ENCODE measurements at regions not wholly inside any gene's neighbourhood (a gene's known extent, or its start where the extent isn't known, plus 50 kb on each side); places are given as distances from the start of the nearest gene placed in this dataset.

- Mint-ChIP-seq H3K36me3 (ENCODE audit: low read depth) (no peaks in the 10 kb centered on the region), H3K9me3 (peaks cover 7% of the 10 kb centered on the region), H3K4me3 (no peak overlapping the region), H3K4me1 (peaks cover 11% of the 10 kb centered on the region), H3K27me3 (ENCODE audit: low read depth, poor library complexity) (peaks cover 7% of the 10 kb centered on the region), H3K27ac (no peak overlapping the region)
- no peak for TF ChIP-seq CTCF (IDR thresholded peaks at IDR 0.05)
- DNase-seq = no peak
Observed at GRCh38 chr10:83289948-83290347, 849.4 kb upstream of the GHITM start.

- DNase-seq = no peak
- no peaks in the 10 kb centered on the region for H3K4me1 Mint-ChIP-seq
- H3K27ac Mint-ChIP-seq = no peak overlapping the region
- no peak overlapping the region for H3K4me3 Mint-ChIP-seq
- TF ChIP-seq CTCF (IDR thresholded peaks at IDR 0.05) = no peak
- H3K27me3 Mint-ChIP-seq (ENCODE audit: low read depth, poor library complexity) = no peaks in the 10 kb centered on the region
- H3K9me3 Mint-ChIP-seq = no peaks in the 10 kb centered on the region
- H3K36me3 Mint-ChIP-seq (ENCODE audit: low read depth) = no peaks in the 10 kb centered on the region
Observed at GRCh38 chr10:83301732-83302131, 837.6 kb upstream of the GHITM start.

GRCh38 chr10:83302623-83303022 is 836.7 kb upstream of the GHITM start:
- no peak for DNase-seq
- H3K9me3 Mint-ChIP-seq = no peaks in the 10 kb centered on the region
- no peak overlapping the region for H3K27ac Mint-ChIP-seq
- H3K4me1 Mint-ChIP-seq = no peaks in the 10 kb centered on the region
- H3K36me3 Mint-ChIP-seq (ENCODE audit: low read depth) = no peaks in the 10 kb centered on the region
- TF ChIP-seq CTCF (IDR thresholded peaks at IDR 0.05) = no peak
- no peaks in the 10 kb centered on the region for H3K27me3 Mint-ChIP-seq (ENCODE audit: low read depth, poor library complexity)
- no peak overlapping the region for H3K4me3 Mint-ChIP-seq

- Mint-ChIP-seq H3K27me3 (ENCODE audit: low read depth, poor library complexity) (no peaks in the 10 kb centered on the region), H3K4me1 (no peaks in the 10 kb centered on the region), H3K4me3 (no peak overlapping the region), H3K36me3 (ENCODE audit: low read depth) (no peaks in the 10 kb centered on the region), H3K9me3 (no peaks in the 10 kb centered on the region), H3K27ac (no peak overlapping the region)
- TF ChIP-seq CTCF (IDR thresholded peaks at IDR 0.05) = peak; percentile 9
- DNase-seq = no peak
Observed at GRCh38 chr10:83310688-83311087, 828.6 kb upstream of the GHITM start.

GRCh38 chr10:83312570-83312969 is 826.7 kb upstream of the GHITM start:
- H3K36me3 Mint-ChIP-seq (ENCODE audit: low read depth) = no peaks in the 10 kb centered on the region
- H3K27me3 Mint-ChIP-seq (ENCODE audit: low read depth, poor library complexity) = no peaks in the 10 kb centered on the region
- TF ChIP-seq CTCF (IDR thresholded peaks at IDR 0.05) = no peak
- no peaks in the 10 kb centered on the region for H3K9me3 Mint-ChIP-seq
- no peak overlapping the region for H3K27ac Mint-ChIP-seq
- no peak for DNase-seq
- H3K4me1 Mint-ChIP-seq = no peaks in the 10 kb centered on the region
- no peak overlapping the region for H3K4me3 Mint-ChIP-seq

GRCh38 chr10:83332690-83333089 is 806.6 kb upstream of the GHITM start:
- H3K9me3 Mint-ChIP-seq = peaks cover 4% of the 10 kb centered on the region
- no peaks in the 10 kb centered on the region for H3K36me3 Mint-ChIP-seq (ENCODE audit: low read depth)
- no peaks in the 10 kb centered on the region for H3K27me3 Mint-ChIP-seq (ENCODE audit: low read depth, poor library complexity)
- no peak for DNase-seq
- no peak overlapping the region for H3K4me3 Mint-ChIP-seq
- H3K4me1 Mint-ChIP-seq = no peaks in the 10 kb centered on the region
- no peak overlapping the region for H3K27ac Mint-ChIP-seq
- no peak for TF ChIP-seq CTCF (IDR thresholded peaks at IDR 0.05)
